HG02798 (cell line): ENCODE measurements at regions not wholly inside any gene's neighbourhood (a gene's known extent, or its start where the extent isn't known, plus 50 kb on each side); places are given as distances from the start of the nearest gene placed in this dataset.

Source experiments
- ATAC-seq: cut with Tn5 transposase; IDR thresholded peaks from one replicate; pipeline ENCODE4 v1.9.1; 2021; ENCODE audit warnings: mild to moderate bottlenecking; ENCODE audit not compliant: unreplicated experiment, poor library complexity

- no peak for ATAC-seq
Measured at GRCh38 chr4:177097291-177097690, 212.4 kb upstream of the NEIL3 start.

- no peak for ATAC-seq
Measured at GRCh38 chr4:177099211-177099610, 210.5 kb upstream of the NEIL3 start.

DNA sequence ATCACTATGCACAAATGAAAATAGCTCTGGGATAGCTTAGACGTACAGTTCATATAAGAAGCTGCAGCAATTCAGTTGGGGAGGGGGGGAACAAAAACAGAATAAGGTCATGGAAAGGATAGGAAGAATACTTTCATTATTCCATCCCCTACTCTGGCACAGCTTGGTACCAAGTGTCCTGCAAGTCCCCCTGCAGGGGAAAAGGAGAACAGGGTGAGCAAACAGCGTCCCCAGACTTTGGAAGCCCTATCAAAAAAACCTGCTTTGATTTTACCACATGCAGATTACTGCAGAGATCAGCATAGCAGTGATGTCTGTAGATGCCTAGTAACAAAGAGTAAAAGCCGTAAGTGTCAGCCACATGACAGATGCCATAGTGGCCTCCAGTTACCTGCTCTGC, 209.4 kb upstream of the NEIL3 start:
- ATAC-seq, result no peak

DNA sequence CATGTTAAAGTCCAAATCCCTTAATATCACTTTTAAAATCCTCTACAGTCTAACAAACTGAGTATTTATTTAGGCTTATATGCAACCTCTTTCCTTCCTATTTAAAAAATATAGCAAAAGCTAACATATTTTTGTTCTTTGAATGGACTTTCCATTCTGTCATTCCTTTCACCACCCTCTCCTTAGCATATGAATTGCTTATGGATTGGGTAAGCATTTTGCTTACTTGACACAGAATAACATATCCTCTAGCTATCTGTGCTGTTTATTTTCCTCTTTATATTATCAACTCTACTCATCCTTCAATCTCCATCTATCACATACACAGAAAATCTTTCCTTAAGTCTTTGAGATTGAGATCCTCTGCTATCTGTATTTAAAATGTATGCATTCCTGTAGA, 206.1 kb upstream of the NEIL3 start:
- no peak for ATAC-seq

GRCh38 chr4:177105536-177105935, 204.1 kb upstream of the NEIL3 start:
- no peak for ATAC-seq

GRCh38 chr4:177107288-177107921, 202.3 kb upstream of the NEIL3 start:
- no peak for ATAC-seq

DNA sequence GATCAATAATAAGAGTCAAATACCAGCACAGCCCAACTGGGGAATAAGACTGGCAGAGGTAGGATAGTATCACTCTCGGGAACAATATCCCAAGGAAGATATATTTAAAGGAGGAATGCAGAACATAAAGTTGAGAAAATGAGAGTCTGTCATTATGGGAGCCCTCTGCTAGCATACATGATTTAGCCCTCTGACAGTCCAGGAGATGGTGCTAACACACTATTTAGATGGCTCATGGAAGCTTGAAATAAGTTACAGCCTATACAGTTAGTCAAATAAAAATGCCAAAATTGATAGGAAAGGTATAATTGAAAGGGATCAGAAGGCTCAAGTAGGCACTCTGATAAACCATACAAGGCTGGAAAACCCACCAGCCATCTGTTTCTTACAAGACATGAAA, 201.0 kb upstream of the NEIL3 start:
- peak; percentile 39 for ATAC-seq

- ATAC-seq, result peak; percentile 70
Measured at GRCh38 chr4:177109769-177110168, 199.9 kb upstream of the NEIL3 start.

DNA sequence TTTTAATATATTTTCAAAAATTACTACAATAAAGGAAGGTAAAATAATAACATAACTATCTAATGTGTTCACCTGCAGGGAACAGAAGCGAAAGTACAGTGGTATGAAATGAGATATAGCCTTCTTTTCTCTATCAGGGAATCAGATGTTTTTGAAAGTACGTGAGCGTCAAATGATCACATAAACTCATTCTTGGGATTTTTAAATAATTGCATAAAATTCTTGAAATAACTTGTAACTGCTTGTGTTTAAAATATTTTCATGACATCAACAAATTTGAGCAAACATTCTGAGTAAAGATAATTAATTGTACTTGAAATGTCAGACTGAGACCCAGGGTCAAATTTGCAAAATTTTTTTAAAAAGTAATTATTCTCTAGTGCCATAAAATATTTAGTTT, 193.5 kb upstream of the NEIL3 start:
- no peak for ATAC-seq

DNA sequence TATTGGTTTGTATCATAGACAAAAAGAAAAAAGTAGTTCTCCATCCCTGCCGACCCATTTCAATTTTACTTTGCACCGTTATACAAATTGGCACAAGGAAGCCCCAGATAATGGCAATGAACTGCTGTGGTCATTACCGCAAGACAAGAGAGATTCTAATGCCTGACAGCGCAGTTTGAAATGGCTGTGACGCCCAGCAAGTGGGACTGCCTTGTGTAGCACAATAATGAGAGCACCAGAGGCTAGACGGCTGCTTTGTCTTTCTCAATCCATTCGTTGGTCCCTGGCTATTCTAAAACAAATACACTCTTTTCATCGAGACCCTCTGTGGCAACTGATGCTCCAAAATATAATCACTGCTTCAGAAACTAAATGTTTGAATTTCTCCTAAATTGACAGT, 192.4 kb upstream of the NEIL3 start:
- no peak for ATAC-seq

DNA sequence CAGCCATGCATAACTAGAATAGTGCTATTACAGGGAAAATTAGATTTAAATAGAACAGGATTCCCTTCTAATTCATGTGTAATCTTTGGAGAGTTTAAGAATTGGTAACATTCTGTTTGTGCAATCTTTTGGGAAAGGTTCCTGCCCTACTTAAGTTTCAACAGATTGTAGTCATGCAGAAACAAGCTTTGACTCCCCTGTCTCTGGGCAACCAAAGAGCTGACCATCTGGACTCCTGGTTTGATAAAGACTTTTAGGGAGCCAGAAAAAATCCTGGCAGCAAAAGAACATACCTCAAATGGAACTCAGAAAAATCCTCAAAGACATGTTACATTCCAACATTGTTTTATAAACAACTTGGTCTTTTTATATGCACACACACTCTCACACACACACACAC, 191.1 kb upstream of the NEIL3 start:
- ATAC-seq, result no peak

GRCh38 chr4:177119021-177119471, 190.6 kb upstream of the NEIL3 start:
- no peak for ATAC-seq

GRCh38 chr4:177119691-177120090, 190.0 kb upstream of the NEIL3 start:
- ATAC-seq, result no peak

DNA sequence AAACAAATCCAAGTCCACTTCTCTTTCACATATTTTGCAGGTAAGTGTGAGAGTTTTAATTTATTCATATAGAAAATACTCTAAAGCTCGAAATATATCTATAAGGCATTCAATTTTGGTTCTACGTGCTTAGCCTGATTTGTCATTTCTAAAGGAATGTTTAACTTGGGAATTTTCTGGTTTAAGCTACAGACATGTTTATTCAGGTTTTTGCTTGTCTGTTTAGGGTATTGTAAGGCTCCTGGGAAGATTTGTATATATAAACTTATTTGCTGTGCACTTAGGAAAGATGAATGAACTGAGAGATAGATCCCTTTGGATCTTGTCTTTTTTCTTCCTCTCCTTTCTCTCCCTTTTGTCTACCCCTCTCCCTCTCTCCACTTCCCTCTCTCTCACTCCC, 185.9 kb upstream of the NEIL3 start:
- no peak for ATAC-seq

DNA sequence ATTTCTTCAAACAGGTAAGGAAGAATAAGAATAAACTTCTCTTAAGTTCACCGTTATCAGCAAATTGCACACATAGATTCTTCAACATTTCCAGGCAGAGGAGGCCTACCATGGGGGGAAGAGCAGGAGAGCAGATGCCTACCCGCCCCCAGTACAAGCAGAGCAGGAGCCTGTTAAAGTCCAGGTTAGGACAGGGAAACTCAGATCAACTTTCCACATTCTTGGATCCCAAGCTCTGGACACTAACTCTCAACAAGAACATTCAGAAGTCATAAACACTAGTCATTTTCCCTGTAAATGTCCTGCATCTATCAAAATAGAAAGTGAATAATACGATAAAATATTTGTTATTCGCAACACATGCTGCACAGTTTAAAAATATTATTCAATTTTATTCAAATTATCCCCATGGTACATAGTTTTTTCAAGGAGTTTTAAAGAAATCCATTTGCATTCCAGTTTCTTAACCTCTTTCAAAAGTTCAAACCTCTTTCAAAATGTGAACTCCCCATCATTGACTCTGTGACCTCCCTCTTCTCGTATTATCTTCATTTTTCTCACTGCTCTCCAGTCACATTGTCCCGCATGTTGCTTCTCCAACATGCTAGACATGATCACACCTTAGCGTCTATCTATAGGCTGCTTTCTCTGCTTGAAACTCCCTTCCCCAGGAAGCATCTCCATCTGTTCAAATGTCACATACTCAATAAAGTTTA, 185.2 kb upstream of the NEIL3 start:
- no peak for ATAC-seq

DNA sequence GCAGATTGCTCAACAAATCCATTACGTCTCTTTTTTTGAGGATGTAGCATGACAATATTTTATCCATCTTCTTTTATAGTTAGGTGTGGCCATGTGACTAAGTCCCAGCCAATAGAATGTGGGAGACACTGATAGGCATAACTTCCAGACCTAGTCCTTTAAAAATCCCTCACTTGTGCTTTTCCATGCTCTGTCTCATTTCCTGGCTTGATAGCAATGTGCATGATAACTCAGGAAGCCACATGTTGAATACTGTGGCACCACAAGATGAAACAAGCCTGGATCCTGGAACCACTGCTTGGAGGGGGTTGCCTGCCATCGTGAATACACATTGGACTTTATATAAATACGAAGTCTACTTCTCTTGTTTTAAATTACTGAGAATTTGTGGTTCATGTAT, 184.0 kb upstream of the NEIL3 start:
- ATAC-seq, result no peak

DNA sequence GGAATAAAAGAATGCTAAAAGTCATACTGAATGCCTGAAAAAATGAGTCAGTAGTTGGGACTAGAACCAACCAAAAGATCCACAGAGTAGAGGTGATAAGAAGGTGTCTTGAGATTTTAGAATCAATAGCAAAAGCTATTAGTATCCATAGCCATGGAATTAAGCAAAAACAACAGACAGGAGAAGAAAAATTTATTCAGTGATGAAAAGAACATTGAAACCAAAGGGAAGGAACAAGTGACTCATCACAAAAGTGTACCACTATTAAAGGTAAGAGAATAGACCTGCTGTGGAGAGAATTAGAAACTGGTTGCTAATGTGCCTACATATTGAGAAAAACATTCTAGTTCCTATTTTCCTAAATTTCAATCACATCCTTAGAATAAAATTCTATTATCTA, 182.0 kb upstream of the NEIL3 start:
- no peak for ATAC-seq

GRCh38 chr4:177128306-177128705, 181.4 kb upstream of the NEIL3 start:
- ATAC-seq, result no peak

- no peak for ATAC-seq
Measured at GRCh38 chr4:177131736-177132135, 177.9 kb upstream of the NEIL3 start.

GRCh38 chr4:177147668-177148067, 162.0 kb upstream of the NEIL3 start:
- no peak for ATAC-seq

GRCh38 chr4:177155454-177155853, 154.2 kb upstream of the NEIL3 start:
- ATAC-seq, result no peak

DNA sequence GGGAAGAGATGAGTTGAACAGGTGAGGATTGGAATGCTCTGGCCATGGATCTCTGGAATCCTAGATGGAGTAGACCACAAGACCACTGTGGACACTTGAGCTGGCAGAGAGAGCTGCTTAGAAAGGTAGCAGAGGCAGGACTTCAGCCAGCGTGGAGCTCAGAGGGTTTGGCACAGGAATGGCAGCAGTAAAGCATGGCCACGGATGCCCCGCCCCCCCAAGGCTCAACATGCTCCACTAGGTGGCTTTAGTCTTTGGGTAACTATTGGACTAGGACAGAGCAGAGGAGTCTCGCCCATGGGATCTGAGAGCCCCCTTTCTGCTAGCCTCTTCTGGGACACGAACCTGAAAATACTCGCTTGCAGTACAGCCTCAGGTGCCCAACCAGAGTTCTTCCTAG, 150.1 kb upstream of the NEIL3 start:
- ATAC-seq, result no peak
